Spleen (tissue), 7 donors: ENCODE measurements at regions not wholly inside any gene's neighbourhood (a gene's known extent, or its start where the extent isn't known, plus 50 kb on each side); places are given as distances from the start of the nearest gene placed in this dataset.

Experiments
- POLR2A ChIP-seq, 3 donors: fragments of 450-650 bp; IDR thresholded peaks; one replicate each; pipeline ENCODE4 v1.5.1; 2017; ENCODE audit warnings: antibody characterized with exemption in 3 of 3, mild to moderate bottlenecking in 1 of 3
- POLR2AphosphoS5 ChIP-seq, 3 donors: sonication (generic); formaldehyde crosslinking; IDR thresholded peaks; one replicate each; pipeline ENCODE4 v1.5.1; 2017; ENCODE audit warnings: antibody characterized with exemption in 3 of 3
- TF ChIP-seq, protein P1 (sequence below), 11 experiments: fragments of 200-600 bp in 7 of 11; fragments of 450-650 bp in 4 of 11; sonication (generic) in 4 of 11; IDR thresholded peaks in 8 of 11; conservative IDR thresholded peaks in 3 of 11; 1 replicate in 7 of 11; 2 replicates in 4 of 11; pipeline versions ENCODE4 v1.4.0 to v1.8.0; 2016 to 2021; ENCODE audit warnings: antibody characterized with exemption in 11 of 11, inconsistent platforms in 4 of 11, mild to moderate bottlenecking in 1 of 11
- donor health status: DM: no; HTN: no; CAD: no; lungs with moderate emphysema.
- donor health status: DM: no; HTN: no; CAD: no.
- donor health status: DM: no; HTN: no; CAD: no.

DNA sequence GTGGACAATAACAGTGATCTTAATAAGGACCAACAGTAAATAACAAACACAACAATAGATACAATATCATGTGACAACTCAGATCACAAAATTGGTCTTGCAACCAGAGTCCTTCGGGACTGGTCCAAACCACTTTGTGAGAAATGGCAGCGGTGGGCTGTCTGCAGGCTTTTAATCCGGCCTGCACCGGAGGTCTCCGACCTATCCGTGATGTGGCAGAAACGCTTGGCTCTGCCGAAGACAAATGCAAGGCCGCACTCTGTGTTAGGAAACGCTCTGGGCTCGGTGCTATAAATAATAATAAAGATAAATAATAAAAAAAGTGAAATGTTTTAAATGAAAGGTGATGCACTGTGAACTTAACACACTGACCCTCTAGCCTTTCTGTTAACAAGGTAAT lies 810.6 kb upstream of the NR2F2 start:
- TF ChIP-seq POLR2AphosphoS5 (IDR thresholded peaks at IDR 0.05) (no peak), POLR2A (IDR thresholded peaks at IDR 0.05) (no peak)
- TF ChIP-seq, protein P1, sequence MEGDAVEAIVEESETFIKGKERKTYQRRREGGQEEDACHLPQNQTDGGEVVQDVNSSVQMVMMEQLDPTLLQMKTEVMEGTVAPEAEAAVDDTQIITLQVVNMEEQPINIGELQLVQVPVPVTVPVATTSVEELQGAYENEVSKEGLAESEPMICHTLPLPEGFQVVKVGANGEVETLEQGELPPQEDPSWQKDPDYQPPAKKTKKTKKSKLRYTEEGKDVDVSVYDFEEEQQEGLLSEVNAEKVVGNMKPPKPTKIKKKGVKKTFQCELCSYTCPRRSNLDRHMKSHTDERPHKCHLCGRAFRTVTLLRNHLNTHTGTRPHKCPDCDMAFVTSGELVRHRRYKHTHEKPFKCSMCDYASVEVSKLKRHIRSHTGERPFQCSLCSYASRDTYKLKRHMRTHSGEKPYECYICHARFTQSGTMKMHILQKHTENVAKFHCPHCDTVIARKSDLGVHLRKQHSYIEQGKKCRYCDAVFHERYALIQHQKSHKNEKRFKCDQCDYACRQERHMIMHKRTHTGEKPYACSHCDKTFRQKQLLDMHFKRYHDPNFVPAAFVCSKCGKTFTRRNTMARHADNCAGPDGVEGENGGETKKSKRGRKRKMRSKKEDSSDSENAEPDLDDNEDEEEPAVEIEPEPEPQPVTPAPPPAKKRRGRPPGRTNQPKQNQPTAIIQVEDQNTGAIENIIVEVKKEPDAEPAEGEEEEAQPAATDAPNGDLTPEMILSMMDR (IDR thresholded peaks at IDR 0.05 in 8 of 11, conservative IDR thresholded peaks at IDR 0.05 in 3 of 11): no peak
